GM23338 (cell line): ENCODE measurements at regions not wholly inside any gene's neighbourhood (a gene's known extent, or its start where the extent isn't known, plus 50 kb on each side); places are given as distances from the start of the nearest gene placed in this dataset.

Source experiments
- ATAC-seq: fragments of 200-7000 bp; cut with Tn5 transposase; 3 replicates; pipeline ENCODE4 v1.9.1; 2020
- DNase-seq: peaks from one replicate; pipeline ENCODE4 v3.0.0-alpha.2; 2015; ENCODE audit warnings: low spot score
- H2AFZ ChIP-seq: fragments of 200-600 bp; sonication (generic); 2 replicates; pipeline ENCODE4 v1.8.0; 2016; ENCODE audit warnings: antibody characterized with exemption, mild to moderate bottlenecking, moderate library complexity
- H3F3A ChIP-seq: fragments of 200-600 bp; sonication (generic); replicated peaks from 2 replicates; pipeline ENCODE4 v1.8.0; 2017; ENCODE audit warnings: antibody characterized with exemption, mixed run types, low read depth
- H3K27ac ChIP-seq: fragments of 200-600 bp; sonication (generic); 2 replicates; pipeline ENCODE4 v1.6.1; 2016; ENCODE audit warnings: low read depth
- H3K27me3 ChIP-seq: fragments of 200-600 bp; sonication (generic); 2 replicates; pipeline ENCODE4 v1.8.0; 2016; ENCODE audit warnings: mild to moderate bottlenecking, mixed run types, moderate library complexity; ENCODE audit not compliant: insufficient read depth
- H3K36me3 ChIP-seq: fragments of 200-600 bp; sonication (generic); 2 replicates; pipeline ENCODE4 v1.8.0; 2016; ENCODE audit warnings: mild to moderate bottlenecking; ENCODE audit not compliant: insufficient read depth
- H3K4me1 ChIP-seq: fragments of 200-600 bp; sonication (generic); 2 replicates; pipeline ENCODE4 v1.8.0; 2016; ENCODE audit warnings: mild to moderate bottlenecking, moderate library complexity; ENCODE audit not compliant: insufficient read depth
- H3K4me2 ChIP-seq: fragments of 200-600 bp; sonication (generic); 2 replicates; pipeline ENCODE4 v1.7.1; 2017; ENCODE audit warnings: mixed run types
- H3K4me3 ChIP-seq: fragments of 200-600 bp; sonication (generic); 2 replicates; pipeline ENCODE4 v1.6.1; 2016; ENCODE audit warnings: mixed run types
- H3K79me2 ChIP-seq: fragments of 200-600 bp; sonication (generic); replicated peaks from 2 replicates; pipeline ENCODE4 v1.8.0; 2017; ENCODE audit warnings: mild to moderate bottlenecking; ENCODE audit not compliant: insufficient read depth
- H3K9me2 ChIP-seq: fragments of 200-600 bp; sonication (generic); 2 replicates; pipeline ENCODE4 v1.8.0; 2017; ENCODE audit not compliant: insufficient read depth
- H4K20me1 ChIP-seq: fragments of 200-600 bp; sonication (generic); replicated peaks from 2 replicates; pipeline ENCODE4 v1.8.0; 2017; ENCODE audit warnings: mild to moderate bottlenecking; ENCODE audit not compliant: insufficient read depth
- H3K27ac Mint-ChIP-seq: 2 replicates; pipeline ENCODE4 v1.8.0; 2020; ENCODE audit warnings: inconsistent platforms, mild to moderate bottlenecking, moderate library complexity, mixed read lengths
- H3K27me3 Mint-ChIP-seq: 3 replicates; pipeline ENCODE4 v1.8.0; 2022; ENCODE audit warnings: low read depth, mild to moderate bottlenecking, moderate library complexity, mixed read lengths, inconsistent platforms; ENCODE audit not compliant: insufficient read depth, poor library complexity
- H3K36me3 Mint-ChIP-seq: 3 replicates; pipeline ENCODE4 v1.8.0; 2021; ENCODE audit warnings: low read depth, mild to moderate bottlenecking, inconsistent platforms, moderate library complexity, mixed read lengths
- H3K4me1 Mint-ChIP-seq: 3 replicates; pipeline ENCODE4 v1.8.0; 2020; ENCODE audit warnings: mild to moderate bottlenecking, inconsistent platforms, mixed read lengths
- H3K4me3 Mint-ChIP-seq: 3 replicates; pipeline ENCODE4 v1.8.0; 2021; ENCODE audit warnings: moderate library complexity, mild to moderate bottlenecking, inconsistent platforms, mixed read lengths
- H3K9me3 Mint-ChIP-seq: 3 replicates; pipeline ENCODE4 v1.8.0; 2020; ENCODE audit warnings: moderate library complexity, mild to moderate bottlenecking, inconsistent platforms, mixed read lengths
- CREB1 ChIP-seq: fragments of 250-450 bp; sonication (Bioruptor Pico); IDR thresholded peaks from 2 replicates; pipeline ENCODE4 v1.5.0; 2020; ENCODE audit warnings: low read depth, mild to moderate bottlenecking, moderate library complexity
- EZH2 ChIP-seq: fragments of 200-600 bp; sonication (generic); IDR thresholded peaks from one replicate; pipeline ENCODE4 v1.8.0; 2017; ENCODE audit warnings: antibody characterized with exemption, mild to moderate bottlenecking, low read depth; ENCODE audit not compliant: unreplicated experiment
- EZH2phosphoT487 ChIP-seq: fragments of 200-600 bp; sonication (generic); IDR thresholded peaks from one replicate; pipeline ENCODE4 v1.8.1; 2018; ENCODE audit warnings: antibody characterized with exemption; ENCODE audit not compliant: unreplicated experiment
- JUNB ChIP-seq: IDR thresholded peaks from one replicate; pipeline ENCODE4 v1.6.1; 2016; ENCODE audit warnings: antibody characterized with exemption; ENCODE audit not compliant: unreplicated experiment
- NANOG ChIP-seq: IDR thresholded peaks from 2 replicates; pipeline ENCODE4 v1.6.1; 2016; ENCODE audit warnings: antibody characterized with exemption, borderline replicate concordance
- POLR2AphosphoS5 ChIP-seq: IDR thresholded peaks from 2 replicates; pipeline ENCODE4 v1.6.1; 2016; ENCODE audit warnings: antibody characterized with exemption, low read depth
- STAT1 ChIP-seq: IDR thresholded peaks from one replicate; pipeline ENCODE4 v1.6.1; 2016; ENCODE audit warnings: antibody characterized with exemption; ENCODE audit not compliant: unreplicated experiment
- ZNF114 ChIP-seq: fragments of 250-450 bp; sonication (Bioruptor Pico); IDR thresholded peaks from 2 replicates; pipeline ENCODE4 v1.5.0; 2020; ENCODE audit warnings: mild to moderate bottlenecking, moderate library complexity
- ZNF331 ChIP-seq: fragments of 250-450 bp; sonication (Bioruptor Pico); IDR thresholded peaks from 2 replicates; pipeline ENCODE4 v1.5.0; 2020; ENCODE audit warnings: low read depth, mild to moderate bottlenecking, moderate library complexity
- TF ChIP-seq, protein P1 (sequence below): IDR thresholded peaks from 2 replicates; pipeline ENCODE4 v1.6.1; 2016; ENCODE audit warnings: antibody characterized with exemption
- TF ChIP-seq, protein P2 (sequence below), 2 experiments: fragments of 200-600 bp in 1 of 2; sonication (generic) in 1 of 2; conservative IDR thresholded peaks; 2 replicates each; pipeline versions ENCODE4 v1.5.1 to v1.6.1; 2016 to 2017; ENCODE audit warnings: antibody characterized with exemption in 2 of 2, low read depth in 2 of 2, mild to moderate bottlenecking in 2 of 2, moderate library complexity in 1 of 2
- TF ChIP-seq, protein P3 (sequence below): fragments of 250-450 bp; sonication (Bioruptor Pico); IDR thresholded peaks from 2 replicates; pipeline ENCODE4 v1.5.0; 2020; ENCODE audit warnings: mild to moderate bottlenecking, moderate library complexity
- TF ChIP-seq, protein P4 (sequence below): IDR thresholded peaks from one replicate; pipeline ENCODE4 v1.6.1; 2018; ENCODE audit warnings: antibody characterized with exemption; ENCODE audit not compliant: unreplicated experiment

DNA sequence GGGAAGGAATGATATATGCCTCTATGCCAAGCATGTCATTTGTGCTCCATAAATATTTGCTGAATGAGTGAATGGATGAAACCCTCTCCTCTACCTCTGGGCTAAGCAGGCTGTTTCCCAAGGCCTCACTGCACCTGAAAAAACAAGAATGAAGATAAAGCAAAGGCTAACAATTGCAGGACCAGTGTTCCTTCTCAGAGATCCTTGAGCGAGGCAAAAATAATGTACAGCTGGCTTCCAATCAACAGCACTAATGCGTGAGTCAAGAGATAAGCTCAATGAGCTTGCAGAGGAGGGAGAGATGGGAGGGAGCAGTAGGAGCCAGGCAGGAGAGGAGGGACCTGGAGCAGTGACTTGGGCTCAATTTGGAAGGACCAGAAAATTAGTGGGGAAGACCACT is 144.5 kb upstream of the NFE2L3 start:
- no peak overlapping the region for H3K4me3 ChIP-seq
- DNase-seq (no peak), ATAC-seq (no peak)
- peaks cover 4% of the 10 kb centered on the region; the same call in 1 of the 2 replicates for H3K9me2 ChIP-seq
- peaks cover 14% of the 10 kb centered on the region for H3F3A ChIP-seq
- H3K79me2 ChIP-seq = no peaks in the 10 kb centered on the region
- H3K4me1 ChIP-seq = no peaks in the 10 kb centered on the region
- peaks cover 26% of the 10 kb centered on the region for H3K36me3 Mint-ChIP-seq
- H2AFZ ChIP-seq = no peak overlapping the region
- H3K4me1 Mint-ChIP-seq = no peaks in the 10 kb centered on the region
- peaks cover 47% of the 10 kb centered on the region for H3K9me3 Mint-ChIP-seq
- no peaks in the 10 kb centered on the region for H3K27me3 ChIP-seq
- no peak overlapping the region for H3K27ac ChIP-seq
- H3K27ac Mint-ChIP-seq = no peak overlapping the region
- no peak overlapping the region for H3K4me2 ChIP-seq
- H3K4me3 Mint-ChIP-seq = no peak overlapping the region
- H3K27me3 Mint-ChIP-seq = peaks cover 5% of the 10 kb centered on the region
- TF ChIP-seq, protein P1, sequence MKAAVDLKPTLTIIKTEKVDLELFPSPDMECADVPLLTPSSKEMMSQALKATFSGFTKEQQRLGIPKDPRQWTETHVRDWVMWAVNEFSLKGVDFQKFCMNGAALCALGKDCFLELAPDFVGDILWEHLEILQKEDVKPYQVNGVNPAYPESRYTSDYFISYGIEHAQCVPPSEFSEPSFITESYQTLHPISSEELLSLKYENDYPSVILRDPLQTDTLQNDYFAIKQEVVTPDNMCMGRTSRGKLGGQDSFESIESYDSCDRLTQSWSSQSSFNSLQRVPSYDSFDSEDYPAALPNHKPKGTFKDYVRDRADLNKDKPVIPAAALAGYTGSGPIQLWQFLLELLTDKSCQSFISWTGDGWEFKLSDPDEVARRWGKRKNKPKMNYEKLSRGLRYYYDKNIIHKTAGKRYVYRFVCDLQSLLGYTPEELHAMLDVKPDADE = no peak
- TF ChIP-seq, protein P2, sequence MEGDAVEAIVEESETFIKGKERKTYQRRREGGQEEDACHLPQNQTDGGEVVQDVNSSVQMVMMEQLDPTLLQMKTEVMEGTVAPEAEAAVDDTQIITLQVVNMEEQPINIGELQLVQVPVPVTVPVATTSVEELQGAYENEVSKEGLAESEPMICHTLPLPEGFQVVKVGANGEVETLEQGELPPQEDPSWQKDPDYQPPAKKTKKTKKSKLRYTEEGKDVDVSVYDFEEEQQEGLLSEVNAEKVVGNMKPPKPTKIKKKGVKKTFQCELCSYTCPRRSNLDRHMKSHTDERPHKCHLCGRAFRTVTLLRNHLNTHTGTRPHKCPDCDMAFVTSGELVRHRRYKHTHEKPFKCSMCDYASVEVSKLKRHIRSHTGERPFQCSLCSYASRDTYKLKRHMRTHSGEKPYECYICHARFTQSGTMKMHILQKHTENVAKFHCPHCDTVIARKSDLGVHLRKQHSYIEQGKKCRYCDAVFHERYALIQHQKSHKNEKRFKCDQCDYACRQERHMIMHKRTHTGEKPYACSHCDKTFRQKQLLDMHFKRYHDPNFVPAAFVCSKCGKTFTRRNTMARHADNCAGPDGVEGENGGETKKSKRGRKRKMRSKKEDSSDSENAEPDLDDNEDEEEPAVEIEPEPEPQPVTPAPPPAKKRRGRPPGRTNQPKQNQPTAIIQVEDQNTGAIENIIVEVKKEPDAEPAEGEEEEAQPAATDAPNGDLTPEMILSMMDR (conservative IDR thresholded peaks at IDR 0.05; ENCODE audit: low read depth in 2 of 2) = no peak
- TF ChIP-seq EZH2phosphoT487 (no peak), EZH2 (no peak), POLR2AphosphoS5 (no peak), ZNF331 (CRISPR knock-in tag) (no peak), STAT1 (no peak), JUNB (no peak), NANOG (no peak), ZNF114 (no peak), CREB1 (CRISPR knock-in tag) (no peak)
- TF ChIP-seq, protein P3, sequence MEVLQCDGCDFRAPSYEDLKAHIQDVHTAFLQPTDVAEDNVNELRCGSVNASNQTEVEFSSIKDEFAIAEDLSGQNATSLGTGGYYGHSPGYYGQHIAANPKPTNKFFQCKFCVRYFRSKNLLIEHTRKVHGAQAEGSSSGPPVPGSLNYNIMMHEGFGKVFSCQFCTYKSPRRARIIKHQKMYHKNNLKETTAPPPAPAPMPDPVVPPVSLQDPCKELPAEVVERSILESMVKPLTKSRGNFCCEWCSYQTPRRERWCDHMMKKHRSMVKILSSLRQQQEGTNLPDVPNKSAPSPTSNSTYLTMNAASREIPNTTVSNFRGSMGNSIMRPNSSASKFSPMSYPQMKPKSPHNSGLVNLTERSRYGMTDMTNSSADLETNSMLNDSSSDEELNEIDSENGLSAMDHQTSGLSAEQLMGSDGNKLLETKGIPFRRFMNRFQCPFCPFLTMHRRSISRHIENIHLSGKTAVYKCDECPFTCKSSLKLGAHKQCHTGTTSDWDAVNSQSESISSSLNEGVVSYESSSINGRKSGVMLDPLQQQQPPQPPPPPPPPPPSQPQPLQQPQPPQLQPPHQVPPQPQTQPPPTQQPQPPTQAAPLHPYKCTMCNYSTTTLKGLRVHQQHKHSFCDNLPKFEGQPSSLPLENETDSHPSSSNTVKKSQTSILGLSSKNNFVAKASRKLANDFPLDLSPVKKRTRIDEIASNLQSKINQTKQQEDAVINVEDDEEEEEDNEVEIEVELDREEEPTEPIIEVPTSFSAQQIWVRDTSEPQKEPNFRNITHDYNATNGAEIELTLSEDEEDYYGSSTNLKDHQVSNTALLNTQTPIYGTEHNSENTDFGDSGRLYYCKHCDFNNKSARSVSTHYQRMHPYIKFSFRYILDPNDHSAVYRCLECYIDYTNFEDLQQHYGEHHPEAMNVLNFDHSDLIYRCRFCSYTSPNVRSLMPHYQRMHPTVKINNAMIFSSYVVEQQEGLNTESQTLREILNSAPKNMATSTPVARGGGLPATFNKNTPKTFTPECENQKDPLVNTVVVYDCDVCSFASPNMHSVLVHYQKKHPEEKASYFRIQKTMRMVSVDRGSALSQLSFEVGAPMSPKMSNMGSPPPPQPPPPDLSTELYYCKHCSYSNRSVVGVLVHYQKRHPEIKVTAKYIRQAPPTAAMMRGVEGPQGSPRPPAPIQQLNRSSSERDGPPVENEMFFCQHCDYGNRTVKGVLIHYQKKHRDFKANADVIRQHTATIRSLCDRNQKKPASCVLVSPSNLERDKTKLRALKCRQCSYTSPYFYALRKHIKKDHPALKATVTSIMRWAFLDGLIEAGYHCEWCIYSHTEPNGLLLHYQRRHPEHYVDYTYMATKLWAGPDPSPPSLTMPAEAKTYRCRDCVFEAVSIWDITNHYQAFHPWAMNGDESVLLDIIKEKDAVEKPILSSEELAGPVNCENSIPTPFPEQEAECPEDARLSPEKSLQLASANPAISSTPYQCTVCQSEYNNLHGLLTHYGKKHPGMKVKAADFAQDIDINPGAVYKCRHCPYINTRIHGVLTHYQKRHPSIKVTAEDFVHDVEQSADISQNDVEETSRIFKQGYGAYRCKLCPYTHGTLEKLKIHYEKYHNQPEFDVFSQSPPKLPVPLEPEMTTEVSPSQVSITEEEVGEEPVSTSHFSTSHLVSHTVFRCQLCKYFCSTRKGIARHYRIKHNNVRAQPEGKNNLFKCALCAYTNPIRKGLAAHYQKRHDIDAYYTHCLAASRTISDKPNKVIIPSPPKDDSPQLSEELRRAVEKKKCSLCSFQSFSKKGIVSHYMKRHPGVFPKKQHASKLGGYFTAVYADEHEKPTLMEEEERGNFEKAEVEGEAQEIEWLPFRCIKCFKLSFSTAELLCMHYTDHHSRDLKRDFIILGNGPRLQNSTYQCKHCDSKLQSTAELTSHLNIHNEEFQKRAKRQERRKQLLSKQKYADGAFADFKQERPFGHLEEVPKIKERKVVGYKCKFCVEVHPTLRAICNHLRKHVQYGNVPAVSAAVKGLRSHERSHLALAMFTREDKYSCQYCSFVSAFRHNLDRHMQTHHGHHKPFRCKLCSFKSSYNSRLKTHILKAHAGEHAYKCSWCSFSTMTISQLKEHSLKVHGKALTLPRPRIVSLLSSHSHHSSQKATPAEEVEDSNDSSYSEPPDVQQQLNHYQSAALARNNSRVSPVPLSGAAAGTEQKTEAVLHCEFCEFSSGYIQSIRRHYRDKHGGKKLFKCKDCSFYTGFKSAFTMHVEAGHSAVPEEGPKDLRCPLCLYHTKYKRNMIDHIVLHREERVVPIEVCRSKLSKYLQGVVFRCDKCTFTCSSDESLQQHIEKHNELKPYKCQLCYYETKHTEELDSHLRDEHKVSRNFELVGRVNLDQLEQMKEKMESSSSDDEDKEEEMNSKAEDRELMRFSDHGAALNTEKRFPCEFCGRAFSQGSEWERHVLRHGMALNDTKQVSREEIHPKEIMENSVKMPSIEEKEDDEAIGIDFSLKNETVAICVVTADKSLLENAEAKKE = no peak
- TF ChIP-seq, protein P4, sequence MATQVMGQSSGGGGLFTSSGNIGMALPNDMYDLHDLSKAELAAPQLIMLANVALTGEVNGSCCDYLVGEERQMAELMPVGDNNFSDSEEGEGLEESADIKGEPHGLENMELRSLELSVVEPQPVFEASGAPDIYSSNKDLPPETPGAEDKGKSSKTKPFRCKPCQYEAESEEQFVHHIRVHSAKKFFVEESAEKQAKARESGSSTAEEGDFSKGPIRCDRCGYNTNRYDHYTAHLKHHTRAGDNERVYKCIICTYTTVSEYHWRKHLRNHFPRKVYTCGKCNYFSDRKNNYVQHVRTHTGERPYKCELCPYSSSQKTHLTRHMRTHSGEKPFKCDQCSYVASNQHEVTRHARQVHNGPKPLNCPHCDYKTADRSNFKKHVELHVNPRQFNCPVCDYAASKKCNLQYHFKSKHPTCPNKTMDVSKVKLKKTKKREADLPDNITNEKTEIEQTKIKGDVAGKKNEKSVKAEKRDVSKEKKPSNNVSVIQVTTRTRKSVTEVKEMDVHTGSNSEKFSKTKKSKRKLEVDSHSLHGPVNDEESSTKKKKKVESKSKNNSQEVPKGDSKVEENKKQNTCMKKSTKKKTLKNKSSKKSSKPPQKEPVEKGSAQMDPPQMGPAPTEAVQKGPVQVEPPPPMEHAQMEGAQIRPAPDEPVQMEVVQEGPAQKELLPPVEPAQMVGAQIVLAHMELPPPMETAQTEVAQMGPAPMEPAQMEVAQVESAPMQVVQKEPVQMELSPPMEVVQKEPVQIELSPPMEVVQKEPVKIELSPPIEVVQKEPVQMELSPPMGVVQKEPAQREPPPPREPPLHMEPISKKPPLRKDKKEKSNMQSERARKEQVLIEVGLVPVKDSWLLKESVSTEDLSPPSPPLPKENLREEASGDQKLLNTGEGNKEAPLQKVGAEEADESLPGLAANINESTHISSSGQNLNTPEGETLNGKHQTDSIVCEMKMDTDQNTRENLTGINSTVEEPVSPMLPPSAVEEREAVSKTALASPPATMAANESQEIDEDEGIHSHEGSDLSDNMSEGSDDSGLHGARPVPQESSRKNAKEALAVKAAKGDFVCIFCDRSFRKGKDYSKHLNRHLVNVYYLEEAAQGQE = no peak
- peaks cover 12% of the 10 kb centered on the region; the same call in 1 of the 2 replicates for H3K36me3 ChIP-seq
- H4K20me1 ChIP-seq = no peaks in the 10 kb centered on the region
